Activated naive CD8-positive, alpha-beta T cell treated with anti-CD3 and anti-CD28 coated beads, Interleukin-2, amount 50 U/mL, for 24 hours (primary cell): ENCODE measurements at regions not wholly inside any gene's neighbourhood (a gene's known extent, or its start where the extent isn't known, plus 50 kb on each side); places are given as distances from the start of the nearest gene placed in this dataset.

Experiments used
- ATAC-seq: fragments of 150-1000 bp; cut with Tn5 transposase; one replicate; pipeline ENCODE4 v1.10.0; 2021
- DNase-seq: peaks from one replicate; pipeline ENCODE4 v3.0.0; 2021
- H3K27ac Mint-ChIP-seq: one replicate; pipeline ENCODE4 v1.8.0; 2021; ENCODE audit warnings: mild to moderate bottlenecking, mixed read lengths
- H3K27me3 Mint-ChIP-seq: one replicate; pipeline ENCODE4 v1.8.0; 2021; ENCODE audit warnings: mixed read lengths
- H3K36me3 Mint-ChIP-seq: one replicate; pipeline ENCODE4 v1.8.0; 2021; ENCODE audit warnings: low read depth, mixed read lengths
- H3K4me1 Mint-ChIP-seq: one replicate; pipeline ENCODE4 v1.8.0; 2021; ENCODE audit warnings: mixed read lengths
- H3K4me3 Mint-ChIP-seq: one replicate; pipeline ENCODE4 v1.8.0; 2021; ENCODE audit warnings: mild to moderate bottlenecking, moderate library complexity, mixed read lengths
- H3K9me3 Mint-ChIP-seq: one replicate; pipeline ENCODE4 v1.8.0; 2021; ENCODE audit warnings: mixed read lengths

DNA sequence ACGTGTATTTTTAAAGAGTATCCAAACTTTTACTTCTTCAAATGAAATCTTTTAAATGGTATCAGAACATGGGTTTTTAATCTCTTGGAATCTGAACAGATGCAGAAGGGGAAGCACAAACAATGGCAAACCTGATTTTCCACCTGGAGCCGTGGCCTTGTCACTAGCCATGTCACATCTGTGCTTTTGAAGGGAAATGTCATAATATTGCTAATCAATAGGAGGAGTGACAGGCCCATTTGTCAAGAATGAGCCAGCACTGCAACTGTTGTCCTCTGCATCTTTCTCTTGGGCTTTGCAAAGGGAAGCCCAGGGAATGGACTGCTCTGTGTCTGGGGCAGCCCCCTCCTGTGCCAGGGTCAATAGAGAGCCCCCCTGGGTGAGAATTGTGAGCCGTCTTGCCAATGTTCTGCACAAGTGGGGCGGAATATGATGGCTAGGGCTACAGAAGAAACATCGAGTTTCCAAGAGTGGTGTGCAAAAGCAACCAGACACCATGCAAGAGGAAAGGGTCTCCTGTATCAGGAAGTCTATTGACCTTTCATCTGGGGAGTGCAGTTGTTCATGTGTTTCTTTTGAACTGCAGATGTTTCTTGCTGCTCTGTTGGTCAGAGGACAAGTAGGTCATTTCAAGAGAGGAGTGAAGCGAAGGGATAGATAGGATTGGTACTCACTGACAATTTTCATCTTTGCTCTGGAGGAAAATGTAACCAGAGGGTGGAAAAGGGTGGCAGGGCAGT, 181.8 kb upstream of the NPVF start:
- Mint-ChIP-seq H3K4me1 (no peaks in the 10 kb centered on the region), H3K4me3 (no peak overlapping the region), H3K27ac (no peak overlapping the region), H3K27me3 (no peaks in the 10 kb centered on the region), H3K9me3 (no peaks in the 10 kb centered on the region), H3K36me3 (no peaks in the 10 kb centered on the region)
- DNase-seq (no peak), ATAC-seq (no peak)

DNA sequence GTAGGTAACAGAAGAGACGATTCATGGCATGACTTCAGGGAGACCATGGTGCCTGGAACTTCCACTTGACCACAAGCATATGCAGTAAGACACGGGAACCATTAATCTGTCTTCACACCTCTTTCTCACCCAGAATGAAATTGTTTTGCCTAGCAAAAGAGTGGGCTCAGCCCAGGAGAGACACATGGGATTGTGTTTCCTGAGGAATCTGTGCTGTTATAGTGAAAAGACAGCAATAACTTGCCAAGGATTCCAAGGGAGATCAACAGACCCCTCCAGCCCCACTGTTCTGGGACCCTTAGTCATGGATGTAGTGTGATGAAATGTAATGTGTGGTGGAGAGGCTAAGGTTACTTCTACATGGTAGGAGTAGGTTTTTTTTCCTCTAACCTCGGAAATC, 192.5 kb upstream of the NPVF start:
- Mint-ChIP-seq H3K4me3 (no peak overlapping the region), H3K36me3 (no peaks in the 10 kb centered on the region), H3K27ac (no peak overlapping the region), H3K9me3 (no peaks in the 10 kb centered on the region), H3K4me1 (no peaks in the 10 kb centered on the region), H3K27me3 (peaks cover 4% of the 10 kb centered on the region)
- no peak for DNase-seq
- no peak for ATAC-seq

DNA sequence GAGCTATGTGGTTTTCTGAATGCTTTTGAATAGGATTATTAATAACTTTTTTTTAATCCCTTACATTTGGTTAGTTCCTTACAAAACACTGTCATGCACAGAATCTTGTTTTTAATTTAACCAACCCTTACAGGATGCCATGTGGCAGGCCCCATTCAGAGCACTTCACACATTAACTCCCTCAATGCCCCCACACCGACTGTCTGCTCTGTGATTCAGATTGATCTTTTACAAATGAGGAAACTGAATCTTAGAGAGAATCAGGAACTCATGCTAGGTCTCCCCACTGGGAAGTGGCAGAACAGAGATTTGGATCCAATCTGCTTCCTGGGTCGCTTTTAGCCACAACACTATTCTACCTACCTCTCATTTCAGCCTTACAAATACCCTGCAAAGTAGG, 195.8 kb upstream of the NPVF start:
- no peaks in the 10 kb centered on the region for H3K4me1 Mint-ChIP-seq
- DNase-seq (no peak), ATAC-seq (no peak)
- no peaks in the 10 kb centered on the region for H3K9me3 Mint-ChIP-seq
- H3K27ac Mint-ChIP-seq: no peak overlapping the region
- peaks cover 4% of the 10 kb centered on the region for H3K27me3 Mint-ChIP-seq
- no peak overlapping the region for H3K4me3 Mint-ChIP-seq
- H3K36me3 Mint-ChIP-seq: no peaks in the 10 kb centered on the region

DNA sequence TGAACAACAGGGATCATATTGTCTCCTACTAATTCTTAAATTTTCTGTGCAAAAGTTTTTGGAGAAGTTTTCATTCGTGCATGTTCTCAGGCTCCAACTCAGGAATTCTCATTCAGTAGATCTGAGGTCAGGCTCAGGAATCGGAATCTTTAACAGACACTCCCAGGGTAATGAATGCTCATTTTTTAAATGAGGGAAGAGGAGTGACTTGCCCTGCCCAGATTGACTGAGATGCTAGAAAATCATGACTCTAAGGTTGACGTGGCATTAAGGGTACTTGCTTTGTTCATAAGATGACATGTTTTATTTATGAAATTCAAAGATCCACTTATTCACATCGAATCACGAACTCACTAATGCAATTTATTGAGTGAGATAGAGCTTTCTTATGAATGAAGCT, 196.6 kb upstream of the NPVF start:
- no peak overlapping the region for H3K27ac Mint-ChIP-seq

DNA sequence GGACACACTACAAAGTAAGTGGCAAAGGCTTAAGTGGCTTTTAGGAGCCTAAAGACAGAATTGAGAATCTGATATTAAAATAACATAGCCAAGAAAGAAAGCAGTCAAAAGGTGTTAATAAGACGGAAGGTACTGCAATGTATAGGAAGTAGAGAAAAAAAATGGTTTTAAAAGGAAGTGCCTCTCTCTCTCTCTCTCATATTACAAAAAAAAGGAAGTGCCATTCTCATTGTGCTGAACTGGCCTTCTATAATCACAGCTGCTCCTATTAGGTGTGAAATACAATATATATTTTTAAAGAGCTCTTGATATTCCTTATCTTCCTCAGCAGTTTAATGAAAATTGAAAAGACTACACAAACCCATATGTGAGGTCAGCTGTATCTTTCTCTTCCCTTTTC, 199.4 kb upstream of the NPVF start:
- Mint-ChIP-seq H3K4me1 (no peaks in the 10 kb centered on the region), H3K27ac (no peak overlapping the region), H3K36me3 (no peaks in the 10 kb centered on the region), H3K9me3 (no peaks in the 10 kb centered on the region), H3K27me3 (no peaks in the 10 kb centered on the region), H3K4me3 (no peak overlapping the region)
- DNase-seq: no peak
- no peak for ATAC-seq

More for the DNA sequence above, 196.6 kb upstream of the NPVF start:
- DNase-seq: no peak
- no peak for ATAC-seq
- Mint-ChIP-seq H3K36me3 (no peaks in the 10 kb centered on the region), H3K4me3 (no peak overlapping the region), H3K4me1 (no peaks in the 10 kb centered on the region), H3K9me3 (no peaks in the 10 kb centered on the region), H3K27me3 (no peaks in the 10 kb centered on the region)

DNA sequence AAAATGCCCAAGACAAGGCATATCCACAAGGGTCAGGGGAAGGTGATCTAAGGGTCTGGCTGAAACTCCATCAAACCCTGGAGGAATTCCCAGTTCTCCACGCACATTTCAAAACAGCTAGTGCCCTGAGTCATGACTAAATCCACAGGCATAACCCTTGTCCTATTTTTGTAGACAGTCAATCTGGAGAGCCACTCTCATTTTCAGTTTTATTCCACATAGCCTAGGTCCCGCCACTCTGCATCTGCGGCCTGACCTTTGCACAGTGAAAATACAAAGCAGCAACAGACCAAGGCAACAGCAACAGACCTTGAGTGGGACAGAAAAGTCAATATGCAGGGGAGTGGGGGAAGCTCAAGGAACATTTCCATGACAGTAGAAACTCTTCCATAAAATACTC, 201.4 kb upstream of the NPVF start:
- DNase-seq (no peak), ATAC-seq (no peak)
- Mint-ChIP-seq H3K4me3 (no peak overlapping the region), H3K9me3 (no peaks in the 10 kb centered on the region), H3K27me3 (no peaks in the 10 kb centered on the region), H3K4me1 (no peaks in the 10 kb centered on the region), H3K27ac (no peak overlapping the region), H3K36me3 (no peaks in the 10 kb centered on the region)

DNA sequence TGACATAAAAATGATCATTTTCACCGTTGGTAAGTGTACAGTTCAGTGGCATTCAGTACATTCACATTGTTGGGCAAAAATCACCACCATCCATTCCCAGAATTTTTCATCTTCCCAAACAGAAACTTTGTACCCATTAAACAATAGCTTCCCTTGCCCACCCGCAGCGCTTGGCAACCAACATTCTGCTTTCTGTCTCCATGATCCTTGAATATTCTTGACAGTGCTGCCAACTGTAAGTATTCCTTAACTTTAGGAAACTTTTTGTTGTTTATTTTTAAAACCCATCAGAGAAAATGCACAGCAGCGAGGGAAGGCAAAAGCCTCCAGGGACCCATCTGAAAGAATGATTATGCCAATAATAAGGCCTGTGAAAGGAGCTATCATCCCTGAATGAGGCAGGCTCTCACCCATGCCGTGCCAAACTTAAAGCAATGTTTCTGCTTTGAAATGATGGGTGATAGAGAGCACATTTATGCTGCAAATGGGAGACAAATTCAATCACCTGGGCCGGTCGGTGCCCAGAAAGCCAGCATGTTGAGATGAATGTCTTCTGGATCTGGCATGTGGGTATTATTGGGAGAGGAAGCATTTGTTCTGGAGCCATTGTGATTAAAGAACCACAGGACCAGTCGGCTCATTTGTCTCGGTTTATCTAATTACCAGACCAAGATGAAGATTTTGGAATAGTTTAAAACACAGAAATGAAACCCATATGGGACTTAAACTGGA, 202.1 kb upstream of the NPVF start:
- H3K27me3 Mint-ChIP-seq: no peaks in the 10 kb centered on the region
- H3K36me3 Mint-ChIP-seq: no peaks in the 10 kb centered on the region
- ATAC-seq: no peak
- no peak overlapping the region for H3K4me3 Mint-ChIP-seq
- no peaks in the 10 kb centered on the region for H3K4me1 Mint-ChIP-seq
- H3K9me3 Mint-ChIP-seq: no peaks in the 10 kb centered on the region
- DNase-seq: no peak
- no peak overlapping the region for H3K27ac Mint-ChIP-seq

DNA sequence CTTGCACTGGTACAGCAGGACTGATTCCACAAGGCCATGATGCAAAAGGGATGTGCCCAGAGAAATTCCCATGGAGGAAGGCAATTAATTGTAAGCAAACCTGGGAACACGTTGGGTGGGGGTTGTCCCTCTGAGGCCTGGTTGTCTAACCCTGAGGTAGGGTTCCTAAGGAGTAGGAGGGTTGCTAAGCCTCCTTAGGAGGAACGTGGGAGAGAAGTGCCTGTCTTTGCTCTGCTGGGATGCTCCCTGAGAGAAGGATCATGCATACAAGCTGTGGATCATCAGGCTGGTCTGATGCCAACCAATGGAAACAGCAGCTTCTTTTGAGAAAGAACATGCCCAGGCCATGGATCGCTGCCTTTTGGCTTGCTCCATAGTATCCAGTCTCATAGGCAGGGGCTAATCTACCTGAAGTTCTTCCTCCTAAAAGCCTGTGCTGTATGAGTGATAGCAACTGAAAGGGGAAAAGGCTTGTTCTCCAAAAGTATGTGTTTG, 203.7 kb upstream of the NPVF start:
- ATAC-seq: no peak
- no peaks in the 10 kb centered on the region for H3K36me3 Mint-ChIP-seq
- H3K27ac Mint-ChIP-seq: no peak overlapping the region

DNA sequence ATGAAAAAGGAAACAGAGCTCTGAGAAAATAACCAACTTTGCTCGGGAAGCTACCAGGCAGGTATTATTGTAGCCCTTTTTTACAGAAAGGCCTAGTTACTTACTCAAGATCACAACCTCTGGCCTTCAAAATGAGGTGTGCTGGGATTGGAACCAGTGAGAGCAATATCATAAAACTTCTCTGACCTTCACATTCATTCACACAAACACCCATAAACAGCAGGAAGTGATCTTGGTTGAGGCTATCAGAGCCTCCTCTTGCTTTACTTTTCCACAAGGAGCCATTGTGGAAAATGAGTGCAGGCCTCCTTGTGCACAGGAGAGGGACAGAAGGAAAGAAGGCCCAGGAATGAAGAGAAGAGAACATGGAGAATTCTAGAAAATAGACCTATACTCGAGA, 204.5 kb upstream of the NPVF start:
- Mint-ChIP-seq H3K27me3 (peaks cover 2% of the 10 kb centered on the region), H3K4me1 (no peaks in the 10 kb centered on the region), H3K9me3 (no peaks in the 10 kb centered on the region), H3K27ac (no peak overlapping the region), H3K36me3 (no peaks in the 10 kb centered on the region), H3K4me3 (no peak overlapping the region)
- DNase-seq: no peak
- ATAC-seq: no peak

More for the DNA sequence above, 203.7 kb upstream of the NPVF start:
- H3K27me3 Mint-ChIP-seq: peaks cover 2% of the 10 kb centered on the region
- no peak overlapping the region for H3K4me3 Mint-ChIP-seq
- no peak for DNase-seq
- H3K4me1 Mint-ChIP-seq: no peaks in the 10 kb centered on the region
- no peaks in the 10 kb centered on the region for H3K9me3 Mint-ChIP-seq

DNA sequence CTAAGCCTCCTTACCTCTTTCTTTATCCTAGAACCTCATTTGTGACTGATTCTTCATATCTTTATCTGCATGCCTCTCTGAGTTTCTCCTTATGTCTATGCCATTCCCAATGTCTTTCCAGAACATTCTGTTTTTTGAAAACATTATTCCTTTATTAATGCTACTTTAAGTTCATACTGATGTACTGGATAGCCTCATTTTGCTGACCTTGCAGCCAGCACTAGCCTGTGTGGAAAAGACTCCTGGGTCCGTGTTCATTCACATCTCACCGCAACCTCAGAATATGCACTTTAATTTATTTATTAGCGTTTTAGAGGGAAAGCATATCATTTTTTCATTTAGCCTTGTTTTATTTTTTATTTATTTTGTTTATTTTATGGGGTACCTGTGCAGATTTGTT, 208.1 kb upstream of the NPVF start:
- peaks cover 2% of the 10 kb centered on the region for H3K27me3 Mint-ChIP-seq
- H3K36me3 Mint-ChIP-seq: peaks cover 3% of the 10 kb centered on the region
- DNase-seq (no peak), ATAC-seq (no peak)
- H3K27ac Mint-ChIP-seq: no peak overlapping the region
- H3K4me1 Mint-ChIP-seq: no peaks in the 10 kb centered on the region
- H3K4me3 Mint-ChIP-seq: no peak overlapping the region
- peaks cover 5% of the 10 kb centered on the region for H3K9me3 Mint-ChIP-seq

DNA sequence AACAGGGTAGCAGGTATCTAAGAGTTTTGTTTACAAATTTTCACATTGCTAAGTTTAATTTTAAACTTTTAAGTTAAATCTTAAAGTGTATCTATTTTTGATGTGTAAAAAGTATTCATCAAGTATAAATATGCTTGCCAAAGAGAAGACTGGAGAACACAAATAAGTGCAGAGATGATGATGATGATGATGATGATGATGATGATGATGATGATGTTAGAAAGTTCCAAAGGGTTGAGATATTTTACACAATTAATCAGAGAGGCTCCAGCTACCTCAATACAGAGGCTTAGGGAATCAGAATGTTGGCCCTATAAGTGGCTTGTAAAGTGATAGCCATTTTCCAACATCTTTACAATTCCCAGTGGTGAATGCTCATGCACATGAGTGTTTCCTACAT, 209.0 kb upstream of the NPVF start:
- no peak overlapping the region for H3K27ac Mint-ChIP-seq
- DNase-seq: no peak
- H3K4me3 Mint-ChIP-seq: no peak overlapping the region
- peaks cover 13% of the 10 kb centered on the region for H3K9me3 Mint-ChIP-seq
- no peaks in the 10 kb centered on the region for H3K4me1 Mint-ChIP-seq
- H3K36me3 Mint-ChIP-seq: peaks cover 3% of the 10 kb centered on the region
- no peak for ATAC-seq
- peaks cover 2% of the 10 kb centered on the region for H3K27me3 Mint-ChIP-seq

DNA sequence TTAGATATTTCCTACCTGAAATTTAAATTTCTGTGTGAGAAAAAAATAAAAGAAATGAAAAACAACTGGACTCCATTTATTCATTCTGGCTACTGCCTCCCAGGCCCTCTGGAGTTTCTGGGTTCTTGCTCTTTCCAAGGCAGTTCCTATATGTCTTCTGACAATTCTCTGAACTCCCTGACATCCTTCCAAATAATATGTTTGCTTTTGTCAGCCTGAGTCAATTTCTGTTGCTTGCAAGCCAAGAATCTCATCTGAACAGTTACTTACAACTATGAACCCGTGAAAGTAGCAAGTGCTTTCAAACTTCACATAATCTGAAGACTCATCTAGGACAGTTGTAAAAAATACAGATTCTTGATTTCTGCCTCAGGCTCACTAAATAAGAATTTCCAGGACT, 216.7 kb upstream of the NPVF start:
- Mint-ChIP-seq H3K9me3 (peaks cover 44% of the 10 kb centered on the region), H3K4me3 (no peak overlapping the region), H3K36me3 (peaks cover 3% of the 10 kb centered on the region), H3K4me1 (no peaks in the 10 kb centered on the region), H3K27ac (no peak overlapping the region), H3K27me3 (peaks cover 2% of the 10 kb centered on the region)
- ATAC-seq: no peak
- no peak for DNase-seq

DNA sequence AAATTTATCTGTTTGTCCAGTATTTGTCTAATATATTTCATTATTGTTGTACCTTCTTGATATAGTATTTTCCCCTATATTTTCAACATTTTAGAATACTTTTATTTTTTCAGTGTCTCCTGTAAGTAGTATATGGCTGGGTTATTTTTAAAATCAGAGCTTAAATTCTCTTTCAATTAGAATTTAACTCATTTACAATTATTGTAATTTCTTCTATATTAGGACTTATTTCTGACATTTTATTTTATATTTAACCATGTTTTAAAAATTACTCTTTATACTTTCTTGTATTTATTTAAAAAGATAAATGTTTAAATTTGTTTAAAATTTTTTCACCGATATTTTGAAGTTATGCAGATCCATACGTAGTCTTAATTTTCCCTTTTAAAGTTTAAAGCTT, 220.0 kb upstream of the NPVF start:
- Mint-ChIP-seq H3K27ac (no peak overlapping the region), H3K27me3 (peaks cover 1% of the 10 kb centered on the region), H3K36me3 (no peaks in the 10 kb centered on the region), H3K9me3 (peaks cover 23% of the 10 kb centered on the region), H3K4me1 (no peaks in the 10 kb centered on the region), H3K4me3 (no peak overlapping the region)
- DNase-seq: no peak
- no peak for ATAC-seq

DNA sequence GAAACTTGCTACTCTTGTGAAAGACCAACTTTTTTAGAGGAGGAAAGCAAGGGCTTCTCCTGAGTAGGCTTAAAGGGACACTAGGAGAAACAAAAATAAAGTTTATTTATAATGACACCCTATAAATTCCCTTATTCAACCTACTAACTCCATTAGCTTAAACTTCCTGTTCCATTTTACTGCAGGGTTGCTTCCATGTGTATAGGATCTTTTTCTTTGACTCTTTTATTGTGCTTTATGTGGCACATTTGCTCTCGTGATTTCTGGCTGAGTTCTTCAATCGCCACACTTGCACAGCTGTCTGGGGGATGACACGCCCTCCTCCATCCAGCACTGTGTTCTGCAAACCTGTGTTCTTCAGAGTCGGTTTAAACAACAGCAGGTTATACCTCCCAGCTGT, 225.7 kb upstream of the NPVF start:
- H3K27me3 Mint-ChIP-seq: peaks cover 2% of the 10 kb centered on the region
- H3K27ac Mint-ChIP-seq: no peak overlapping the region
- no peaks in the 10 kb centered on the region for H3K9me3 Mint-ChIP-seq
- ATAC-seq (no peak), DNase-seq (no peak)
- no peaks in the 10 kb centered on the region for H3K4me1 Mint-ChIP-seq
- H3K36me3 Mint-ChIP-seq: no peaks in the 10 kb centered on the region
- H3K4me3 Mint-ChIP-seq: no peak overlapping the region

DNA sequence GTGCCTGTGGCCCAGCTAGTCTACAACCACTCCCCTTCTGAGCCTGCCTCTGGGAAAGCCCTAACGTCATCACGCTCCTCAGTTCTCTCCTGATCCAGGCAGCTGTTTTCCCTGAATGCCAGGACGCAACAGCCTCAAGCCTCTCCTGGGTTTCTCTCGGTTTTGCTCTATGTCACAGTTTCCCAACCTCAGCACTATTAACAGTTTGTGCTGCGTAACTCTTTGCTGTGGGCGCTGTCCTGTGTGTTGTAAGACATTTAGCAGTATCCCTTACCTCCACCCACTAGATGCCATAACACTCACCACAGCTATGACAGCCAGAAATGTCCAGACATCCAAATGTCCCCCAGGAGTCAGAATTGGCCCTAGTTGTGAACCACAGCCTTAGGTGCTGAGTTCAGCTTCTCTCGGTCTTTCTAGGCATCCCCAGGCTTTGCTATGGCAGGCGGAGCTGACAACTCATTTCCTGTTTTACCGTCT, 226.3 kb upstream of the NPVF start:
- no peaks in the 10 kb centered on the region for H3K9me3 Mint-ChIP-seq
- DNase-seq (no peak), ATAC-seq (no peak)
- no peak overlapping the region for H3K27ac Mint-ChIP-seq
- H3K27me3 Mint-ChIP-seq: peaks cover 3% of the 10 kb centered on the region
- no peak overlapping the region for H3K4me3 Mint-ChIP-seq
- H3K4me1 Mint-ChIP-seq: no peaks in the 10 kb centered on the region
- no peaks in the 10 kb centered on the region for H3K36me3 Mint-ChIP-seq
